CD4-positive, alpha-beta T cell (primary cell): ENCODE measurements at regions not wholly inside any gene's neighbourhood (a gene's known extent, or its start where the extent isn't known, plus 50 kb on each side); places are given as distances from the start of the nearest gene placed in this dataset.

Experiments
- ATAC-seq: fragments of 200-7000 bp; cut with Tn5 transposase; one replicate; pipeline ENCODE4 v1.10.0; 2022; ENCODE audit warnings: mild to moderate bottlenecking; ENCODE audit not compliant: poor library complexity
- CTCF ChIA-PET: fragments of 350-600 bp; sonication (Branson Sonifier 250); formaldehyde crosslinking; loops from one replicate; lab custom pipeline; 2021; ENCODE audit warnings: antibody characterized with exemption, inconsistent platforms; lab: Charles Lee
- POLR2A ChIA-PET: fragments of 350-600 bp; sonication (Branson Sonifier 250); formaldehyde crosslinking; loops from one replicate; lab custom pipeline; 2021; ENCODE audit warnings: antibody characterized with exemption, inconsistent platforms; lab: Charles Lee
- DNase-seq, 14 experiments: peaks; one replicate each; pipeline ENCODE4 v3.0.0-alpha.2; 2013 to 2020; ENCODE audit warnings: mixed read lengths in 2 of 14
- H3K27ac ChIP-seq, 2 donors: one replicate each; pipeline versions ENCODE4 v1.5.1 to v1.7.0; 2013; ENCODE audit warnings: low read length in 2 of 2, low read depth in 1 of 2, mild to moderate bottlenecking in 1 of 2
- H3K27me3 ChIP-seq, 2 experiments: 1 replicate in 1 of 2; 2 replicates in 1 of 2; pipeline versions ENCODE4 v1.6.1 to v1.7.0; 2013; ENCODE audit warnings: low read length in 2 of 2, control low read depth in 1 of 2, mild to moderate bottlenecking in 1 of 2, moderate library complexity in 1 of 2; ENCODE audit not compliant: insufficient read depth in 2 of 2, control insufficient read depth in 1 of 2
- H3K36me3 ChIP-seq: one replicate; pipeline ENCODE4 v1.6.1; 2013; ENCODE audit warnings: low read length, control low read depth; ENCODE audit not compliant: insufficient read depth
- H3K4me1 ChIP-seq: one replicate; pipeline ENCODE4 v1.6.1; 2013; ENCODE audit warnings: low read length, control low read depth; ENCODE audit not compliant: insufficient read depth
- H3K4me3 ChIP-seq: one replicate; pipeline ENCODE4 v1.5.1; 2013; ENCODE audit warnings: mild to moderate bottlenecking, low read length, moderate library complexity
- H3K9me3 ChIP-seq, 2 experiments: 1 replicate in 1 of 2; 2 replicates in 1 of 2; pipeline versions ENCODE4 v1.6.1 to v1.7.0; 2013; ENCODE audit warnings: low read length in 2 of 2, mild to moderate bottlenecking in 2 of 2, control low read depth in 1 of 2, moderate library complexity in 1 of 2; ENCODE audit not compliant: control insufficient read depth in 1 of 2, insufficient read depth in 1 of 2
- H3K27ac Mint-ChIP-seq: one replicate; pipeline ENCODE4 v1.8.0; 2020; ENCODE audit warnings: mixed read lengths
- H3K27me3 Mint-ChIP-seq: one replicate; pipeline ENCODE4 v1.8.0; 2021; ENCODE audit warnings: mixed read lengths
- H3K36me3 Mint-ChIP-seq: one replicate; pipeline ENCODE4 v1.8.0; 2021; ENCODE audit warnings: low read depth, mixed read lengths
- H3K4me1 Mint-ChIP-seq: one replicate; pipeline ENCODE4 v1.8.0; 2021; ENCODE audit warnings: low read depth, mixed read lengths
- H3K4me3 Mint-ChIP-seq: one replicate; pipeline ENCODE4 v1.8.0; 2020; ENCODE audit warnings: mild to moderate bottlenecking, mixed read lengths
- H3K9me3 Mint-ChIP-seq: one replicate; pipeline ENCODE4 v1.8.0; 2020; ENCODE audit warnings: mixed read lengths
- intact Hi-C, 2 experiments: fragments of 100-400 bp; cut with DNase I in 1 of 2; cut with micrococcal nuclease in 1 of 2; formaldehyde crosslinking; loops; one replicate each; pipeline versions ENCODE4 v1.15.1 to v1.9.0; 2023 to 2025; cut with DNase I, micrococcal nuclease
- TF ChIP-seq, protein P1 (sequence below): fragments of 200-600 bp; IDR thresholded peaks from one replicate; pipeline ENCODE4 v1.8.0; 2022; ENCODE audit warnings: antibody characterized with exemption, mild to moderate bottlenecking

DNA sequence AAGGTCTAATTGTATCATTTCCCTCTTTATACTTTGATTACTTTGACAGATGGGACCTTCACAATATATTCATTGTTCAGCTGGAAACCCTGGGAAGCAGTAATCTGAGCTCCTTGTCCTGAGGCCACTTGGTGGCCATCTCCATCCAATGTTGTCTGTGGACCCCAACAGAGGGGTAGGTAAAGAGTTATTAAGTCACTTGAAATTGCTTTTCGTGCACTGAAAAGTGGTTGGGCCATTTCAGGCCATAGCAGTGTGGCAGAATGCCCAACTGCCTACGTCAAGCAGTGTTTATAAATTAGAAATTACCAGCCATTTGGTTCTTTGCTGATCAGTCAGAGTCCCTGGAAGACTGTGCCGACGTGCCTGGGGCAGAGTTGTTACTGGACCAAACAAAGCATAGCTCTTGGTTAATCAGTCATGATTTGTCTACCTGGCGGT lies 308.3 kb upstream of the USP25 start:
- H3K9me3 ChIP-seq, result no peaks in the 10 kb centered on the region
- Mint-ChIP-seq H3K4me3 (no peak overlapping the region), H3K4me1 (peaks cover 14% of the 10 kb centered on the region), H3K27ac (no peak overlapping the region), H3K27me3 (no peaks in the 10 kb centered on the region), H3K9me3 (no peaks in the 10 kb centered on the region), H3K36me3 (no peaks in the 10 kb centered on the region)
- ATAC-seq (no peak), DNase-seq (no peak)
- H3K4me1 ChIP-seq, result no peaks in the 10 kb centered on the region
- intact Hi-C loops, result no loop called here
- H3K27ac ChIP-seq, result no peak overlapping the region
- CTCF ChIA-PET, result no interaction called here
- TF ChIP-seq, protein P1, sequence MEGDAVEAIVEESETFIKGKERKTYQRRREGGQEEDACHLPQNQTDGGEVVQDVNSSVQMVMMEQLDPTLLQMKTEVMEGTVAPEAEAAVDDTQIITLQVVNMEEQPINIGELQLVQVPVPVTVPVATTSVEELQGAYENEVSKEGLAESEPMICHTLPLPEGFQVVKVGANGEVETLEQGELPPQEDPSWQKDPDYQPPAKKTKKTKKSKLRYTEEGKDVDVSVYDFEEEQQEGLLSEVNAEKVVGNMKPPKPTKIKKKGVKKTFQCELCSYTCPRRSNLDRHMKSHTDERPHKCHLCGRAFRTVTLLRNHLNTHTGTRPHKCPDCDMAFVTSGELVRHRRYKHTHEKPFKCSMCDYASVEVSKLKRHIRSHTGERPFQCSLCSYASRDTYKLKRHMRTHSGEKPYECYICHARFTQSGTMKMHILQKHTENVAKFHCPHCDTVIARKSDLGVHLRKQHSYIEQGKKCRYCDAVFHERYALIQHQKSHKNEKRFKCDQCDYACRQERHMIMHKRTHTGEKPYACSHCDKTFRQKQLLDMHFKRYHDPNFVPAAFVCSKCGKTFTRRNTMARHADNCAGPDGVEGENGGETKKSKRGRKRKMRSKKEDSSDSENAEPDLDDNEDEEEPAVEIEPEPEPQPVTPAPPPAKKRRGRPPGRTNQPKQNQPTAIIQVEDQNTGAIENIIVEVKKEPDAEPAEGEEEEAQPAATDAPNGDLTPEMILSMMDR, result no peak
- no peak overlapping the region for H3K4me3 ChIP-seq
- POLR2A ChIA-PET, result no interaction called here
- no peaks in the 10 kb centered on the region for H3K27me3 ChIP-seq
- H3K36me3 ChIP-seq, result no peaks in the 10 kb centered on the region

DNA sequence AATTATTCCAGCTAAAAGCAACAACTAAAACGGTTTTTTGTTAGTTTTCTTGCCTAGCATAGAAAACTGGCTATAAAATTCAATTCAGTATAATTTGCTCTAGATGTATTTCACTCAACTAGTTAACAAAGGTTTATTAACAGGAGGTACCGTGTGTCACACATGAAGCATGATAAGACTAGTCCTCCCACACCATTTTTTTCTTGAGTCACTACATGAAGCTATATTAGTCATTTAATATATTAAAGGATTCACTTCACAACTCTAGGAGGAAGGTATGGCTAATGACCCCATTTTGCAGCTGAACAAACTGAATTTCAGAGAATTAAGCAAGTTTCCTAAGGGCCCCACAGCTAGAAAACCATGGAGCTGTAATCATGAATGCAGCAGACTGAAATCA lies 307.8 kb upstream of the USP25 start:
- H3K27ac ChIP-seq, result no peak overlapping the region
- CTCF ChIA-PET, result no interaction called here
- Mint-ChIP-seq H3K4me3 (no peak overlapping the region), H3K9me3 (no peaks in the 10 kb centered on the region), H3K36me3 (no peaks in the 10 kb centered on the region), H3K4me1 (peaks cover 14% of the 10 kb centered on the region), H3K27ac (no peak overlapping the region), H3K27me3 (no peaks in the 10 kb centered on the region)
- TF ChIP-seq, protein P1, result no peak
- DNase-seq (no peak), ATAC-seq (no peak)
- no peaks in the 10 kb centered on the region for H3K4me1 ChIP-seq
- POLR2A ChIA-PET, result no interaction called here
- H3K36me3 ChIP-seq, result no peaks in the 10 kb centered on the region
- H3K9me3 ChIP-seq, result no peaks in the 10 kb centered on the region
- no peak overlapping the region for H3K4me3 ChIP-seq
- intact Hi-C loops, result no loop called here
- no peaks in the 10 kb centered on the region for H3K27me3 ChIP-seq

DNA sequence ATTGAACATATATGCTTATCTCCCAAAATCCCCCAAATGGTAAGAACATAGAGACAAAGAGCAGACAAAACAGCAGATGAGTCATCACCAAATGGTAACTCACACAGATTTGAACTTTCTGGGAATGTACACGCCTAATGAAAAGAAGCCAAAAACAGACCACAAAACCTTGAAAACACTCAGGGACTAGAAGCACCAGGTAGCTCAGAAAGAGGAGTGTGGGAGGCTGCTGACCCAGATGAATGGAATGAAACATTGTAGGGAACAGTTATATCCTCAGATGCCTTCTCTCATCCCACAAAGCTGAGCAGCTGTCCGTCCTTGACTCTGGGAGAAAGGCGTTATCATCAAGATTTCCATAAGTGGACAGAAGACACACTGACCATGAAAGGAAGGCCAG lies 307.0 kb upstream of the USP25 start:
- Histone ChIP-seq H3K36me3 (no peaks in the 10 kb centered on the region), H3K9me3 (no peaks in the 10 kb centered on the region), H3K27me3 (no peaks in the 10 kb centered on the region), H3K27ac (no peak overlapping the region), H3K4me3 (no peak overlapping the region), H3K4me1 (no peaks in the 10 kb centered on the region)
- Mint-ChIP-seq H3K36me3 (no peaks in the 10 kb centered on the region), H3K9me3 (no peaks in the 10 kb centered on the region), H3K4me1 (peaks cover 14% of the 10 kb centered on the region), H3K27me3 (no peaks in the 10 kb centered on the region), H3K27ac (no peak overlapping the region), H3K4me3 (no peak overlapping the region)
- POLR2A ChIA-PET, result no interaction called here
- no peak for ATAC-seq
- intact Hi-C loops, result no loop called here
- CTCF ChIA-PET, result no interaction called here
- TF ChIP-seq, protein P1, result no peak
- no peak for DNase-seq
